ENCODE measurements at regions not wholly inside any gene's neighbourhood (a gene's known extent, or its start where the extent isn't known, plus 50 kb on each side); places are given as distances from the start of the nearest gene placed in this dataset.

GRCh38 chr6:121521164-121521555 is 85.7 kb downstream of the GJA1 start:
- Histone ChIP-seq H2BK5ac (ENCODE audit: insufficient read length, low read length) (no peak overlapping the region), H3K4ac (ENCODE audit: low read depth, low read length) (no peak overlapping the region), H4K91ac (ENCODE audit: insufficient read length, low read depth, low read length) (no peak overlapping the region), H2AFZ (ENCODE audit: low read length) (no peak overlapping the region), H2AK5ac (ENCODE audit: insufficient read length, low read length) (no peak overlapping the region), H4K5ac (ENCODE audit: insufficient read length, low read depth, low read length) (no peak overlapping the region), H2BK120ac (ENCODE audit: low read depth, low read length, poor library complexity, severe bottlenecking) (no peak overlapping the region), H3K79me2 (ENCODE audit: insufficient read depth, low read length) (no peaks in the 10 kb centered on the region), H3K18ac (ENCODE audit: insufficient read length, low read depth, low read length) (no peak overlapping the region), H3K9ac (ENCODE audit: extremely low read depth, insufficient read length, low read length) (no peak overlapping the region), H3T11ph (ENCODE audit: low read length) (no peak overlapping the region), H4K20me1 (ENCODE audit: control insufficient read depth, insufficient read depth, insufficient read length) (no peaks in the 10 kb centered on the region), H3K27ac (ENCODE audit: insufficient read length, low read depth, low read length) (no peak overlapping the region), H4K8ac (replicated peaks; ENCODE audit: insufficient read length, low read depth, low read length) (no peak overlapping the region), H2BK15ac (ENCODE audit: low read depth, low read length) (no peak overlapping the region), H3K4me1 (ENCODE audit: insufficient read depth, low read length) (peaks cover 7% of the 10 kb centered on the region; the same call in 1 of the 2 replicates), H3K14ac (ENCODE audit: insufficient read depth, low read length) (no peak overlapping the region), H3K23me2 (ENCODE audit: insufficient read length, low read depth, low read length, poor library complexity, severe bottlenecking) (no peaks in the 10 kb centered on the region), H3K56ac (ENCODE audit: insufficient read length, low read depth, low read length) (no peak overlapping the region), H2BK12ac (ENCODE audit: insufficient read length, low read depth, low read length) (no peak overlapping the region), H3K27me3 (ENCODE audit: insufficient read depth, low read length) (no peaks in the 10 kb centered on the region; the same call in 1 of the 2 replicates), H2BK20ac (ENCODE audit: low read depth, low read length, poor library complexity, severe bottlenecking) (no peak overlapping the region), H3K4me2 (ENCODE audit: insufficient read depth, insufficient read length, low read length) (no peak overlapping the region), H3K79me1 (ENCODE audit: insufficient read depth, low read depth, low read length, poor library complexity, severe bottlenecking) (no peaks in the 10 kb centered on the region), H3K9me3 (ENCODE audit: control insufficient read depth, low read depth, low read length) (no peaks in the 10 kb centered on the region), H3K23ac (ENCODE audit: insufficient read length, low read depth, low read length) (no peak overlapping the region)
- H3K9me3 Mint-ChIP-seq, result no peaks in the 10 kb centered on the region
- DNase-seq, result no peak
- WGBS (ENCODE audit: extremely low coverage, insufficient read length, low lambda C conversion rate), result no CpG with 5 or more reads among the region's 2 CpGs
- H3K4me3 Mint-ChIP-seq, result no peak overlapping the region
- H3K4me1 Mint-ChIP-seq, result peaks cover 21 to 25% of the 10 kb centered on the region in 2 experiments
- H3K36me3 Mint-ChIP-seq (ENCODE audit: insufficient read depth in 1 of 3, low read depth in 3 of 3), result no peaks in the 10 kb centered on the region
- no peaks in the 10 kb centered on the region for H3K27me3 Mint-ChIP-seq (ENCODE audit: low read depth)
- peak overlapping the region in 1 of 3 experiments; percentile 0; a peak in 1 of 7 replicates for H3K27ac Mint-ChIP-seq
- TF ChIP-seq, protein P1, sequence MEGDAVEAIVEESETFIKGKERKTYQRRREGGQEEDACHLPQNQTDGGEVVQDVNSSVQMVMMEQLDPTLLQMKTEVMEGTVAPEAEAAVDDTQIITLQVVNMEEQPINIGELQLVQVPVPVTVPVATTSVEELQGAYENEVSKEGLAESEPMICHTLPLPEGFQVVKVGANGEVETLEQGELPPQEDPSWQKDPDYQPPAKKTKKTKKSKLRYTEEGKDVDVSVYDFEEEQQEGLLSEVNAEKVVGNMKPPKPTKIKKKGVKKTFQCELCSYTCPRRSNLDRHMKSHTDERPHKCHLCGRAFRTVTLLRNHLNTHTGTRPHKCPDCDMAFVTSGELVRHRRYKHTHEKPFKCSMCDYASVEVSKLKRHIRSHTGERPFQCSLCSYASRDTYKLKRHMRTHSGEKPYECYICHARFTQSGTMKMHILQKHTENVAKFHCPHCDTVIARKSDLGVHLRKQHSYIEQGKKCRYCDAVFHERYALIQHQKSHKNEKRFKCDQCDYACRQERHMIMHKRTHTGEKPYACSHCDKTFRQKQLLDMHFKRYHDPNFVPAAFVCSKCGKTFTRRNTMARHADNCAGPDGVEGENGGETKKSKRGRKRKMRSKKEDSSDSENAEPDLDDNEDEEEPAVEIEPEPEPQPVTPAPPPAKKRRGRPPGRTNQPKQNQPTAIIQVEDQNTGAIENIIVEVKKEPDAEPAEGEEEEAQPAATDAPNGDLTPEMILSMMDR (conservative IDR thresholded peaks at IDR 0.05), result no peak

Measured in H9 (cell line).